RCC 7860 (cell line): ENCODE measurements at regions not wholly inside any gene's neighbourhood (a gene's known extent, or its start where the extent isn't known, plus 50 kb on each side); places are given as distances from the start of the nearest gene placed in this dataset.

Experiments
- DNase-seq: peaks from one replicate; pipeline ENCODE4 v3.0.0-alpha.2; 2015; ENCODE audit warnings: low spot score
- FAIRE-seq: peaks from 2 replicates; lab custom pipeline; 2012; peaks lifted over from hg19 to GRCh38; lab: Jason Lieb, UNC

GRCh38 chr3:168422843-168423242 lies 327.1 kb upstream of the GOLIM4 start:
- DNase-seq = no peak
- no peak for FAIRE-seq

GRCh38 chr3:168419091-168419490 lies 323.4 kb upstream of the GOLIM4 start:
- no peak for FAIRE-seq
- DNase-seq = no peak

DNA sequence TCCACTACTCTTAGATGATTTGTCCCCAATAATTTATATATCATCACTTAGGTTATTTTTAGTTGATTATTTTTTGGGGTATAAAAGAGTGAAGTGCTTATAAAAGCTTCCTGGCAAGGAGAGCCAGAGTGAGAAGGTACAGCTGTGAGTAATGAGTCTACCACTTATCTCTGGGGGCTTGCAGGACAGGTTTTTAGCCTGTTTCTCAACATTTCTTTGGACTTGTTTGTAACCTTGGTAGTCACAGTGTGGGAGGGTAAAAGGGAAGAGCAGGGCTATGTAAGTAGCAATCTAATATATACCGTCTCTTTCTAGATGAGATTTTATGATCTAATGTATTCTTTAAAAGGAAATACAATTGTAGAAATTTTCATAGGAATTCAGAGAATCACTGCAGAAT lies 321.3 kb upstream of the GOLIM4 start:
- DNase-seq = no peak
- no peak for FAIRE-seq

GRCh38 chr3:168416446-168416845 lies 320.7 kb upstream of the GOLIM4 start:
- FAIRE-seq = no peak
- DNase-seq = no peak

- FAIRE-seq = no peak
- DNase-seq = no peak
These were observed 318.4 kb upstream of the GOLIM4 start for GRCh38 chr3:168414149-168414548.

DNA sequence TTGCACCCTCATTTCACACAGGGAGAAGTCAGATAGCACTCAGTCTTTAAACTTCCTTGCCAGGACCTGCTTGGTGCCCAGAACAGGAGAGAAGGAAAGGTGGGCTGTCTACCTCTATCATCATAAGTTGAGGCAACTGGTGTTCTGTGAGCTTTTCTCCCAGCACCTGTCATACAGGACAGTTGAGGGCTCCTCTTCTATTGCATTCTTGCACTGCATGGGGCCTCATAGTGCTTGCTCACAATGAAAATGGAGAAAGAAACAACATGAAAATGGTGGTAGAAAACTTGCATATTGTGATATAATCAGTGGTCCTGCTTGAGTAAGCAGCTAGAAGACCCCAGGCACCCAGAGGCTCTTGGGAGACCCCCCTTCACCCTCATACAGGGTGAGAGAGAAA lies 311.7 kb upstream of the GOLIM4 start:
- DNase-seq (no peak), FAIRE-seq (no peak)

GRCh38 chr3:168405288-168405687 lies 309.6 kb upstream of the GOLIM4 start:
- FAIRE-seq (no peak), DNase-seq (no peak)

- FAIRE-seq (no peak), DNase-seq (no peak)
These were observed 302.8 kb upstream of the GOLIM4 start for GRCh38 chr3:168398371-168399025.

DNA sequence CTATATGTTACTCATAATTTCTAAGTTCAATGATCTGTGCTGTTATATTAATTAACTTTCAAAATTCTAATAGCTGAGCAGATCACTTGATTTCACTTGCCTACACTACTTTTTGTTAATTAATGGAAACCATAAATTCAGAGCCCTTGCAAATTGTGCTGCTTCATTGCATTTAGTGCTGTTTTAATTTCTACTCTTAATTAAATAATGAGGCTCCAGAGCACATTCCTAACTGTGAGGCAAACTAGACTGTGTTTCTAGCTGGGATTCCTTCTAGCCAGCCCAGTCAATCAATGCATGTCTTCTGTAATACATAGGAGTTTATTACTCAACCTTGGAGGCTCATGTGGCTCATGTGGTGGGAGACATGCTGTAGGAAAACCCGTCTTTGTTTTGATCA lies 301.1 kb upstream of the GOLIM4 start:
- no peak for FAIRE-seq
- DNase-seq = no peak

DNA sequence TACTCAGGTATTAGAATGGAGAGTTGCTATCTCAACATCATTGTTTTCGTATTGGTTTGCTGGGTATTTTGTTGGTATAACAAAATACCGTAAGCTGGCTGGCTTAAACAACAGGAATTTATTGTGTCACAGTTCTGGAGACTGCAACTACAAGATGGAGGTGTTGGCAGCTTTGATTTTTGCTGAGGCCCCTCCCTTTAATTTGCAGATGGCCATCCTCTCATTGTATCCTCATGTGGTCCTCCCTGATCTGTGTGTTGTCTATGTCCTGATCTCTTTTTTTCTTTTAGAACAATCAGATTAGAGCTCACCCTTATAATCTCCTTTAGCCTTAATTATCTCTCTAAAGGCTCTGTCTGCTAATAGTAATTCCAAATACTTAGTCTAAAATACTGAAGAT lies 299.8 kb upstream of the GOLIM4 start:
- no peak for DNase-seq
- no peak for FAIRE-seq

GRCh38 chr3:168394439-168394838 lies 298.7 kb upstream of the GOLIM4 start:
- FAIRE-seq (no peak), DNase-seq (no peak)

DNA sequence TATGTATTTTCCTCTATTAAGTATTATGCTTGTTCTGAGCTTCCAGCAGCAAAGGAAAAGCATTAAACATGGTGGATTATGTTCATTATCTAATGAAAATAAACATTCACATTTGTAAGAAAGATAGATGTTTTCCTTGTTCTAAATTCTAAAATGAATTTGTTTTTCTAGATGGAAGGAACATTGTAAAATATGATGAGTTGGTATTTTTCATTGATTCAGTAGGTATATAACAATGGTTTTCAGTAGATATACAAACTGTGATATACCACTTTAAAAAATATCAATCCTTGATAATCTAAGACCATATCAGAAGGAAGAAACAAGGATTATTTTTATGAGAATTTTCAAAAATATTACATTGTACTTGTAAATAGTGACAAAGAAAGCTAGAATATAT lies 290.6 kb upstream of the GOLIM4 start:
- DNase-seq (no peak), FAIRE-seq (no peak)

DNA sequence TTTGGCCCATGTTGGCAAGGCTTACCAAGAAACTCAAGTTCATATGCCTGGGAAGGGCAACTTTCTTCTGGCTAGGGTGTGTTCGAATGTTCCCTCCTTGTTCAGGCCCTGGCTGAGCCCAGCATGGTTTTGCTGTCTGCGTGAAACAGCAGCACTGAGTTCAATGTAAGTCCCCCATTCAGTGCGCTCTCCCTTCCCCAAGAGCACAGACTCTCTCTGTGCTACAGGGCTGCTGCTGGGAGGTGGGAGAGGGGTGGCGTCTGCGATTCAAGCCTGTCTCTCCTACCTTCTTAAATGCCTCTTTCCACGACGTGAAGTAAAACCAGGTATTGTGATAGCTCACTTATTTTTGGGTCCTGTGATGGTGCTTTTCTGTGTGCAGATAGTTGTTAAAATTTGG lies 289.3 kb upstream of the GOLIM4 start:
- no peak for FAIRE-seq
- DNase-seq = no peak

DNA sequence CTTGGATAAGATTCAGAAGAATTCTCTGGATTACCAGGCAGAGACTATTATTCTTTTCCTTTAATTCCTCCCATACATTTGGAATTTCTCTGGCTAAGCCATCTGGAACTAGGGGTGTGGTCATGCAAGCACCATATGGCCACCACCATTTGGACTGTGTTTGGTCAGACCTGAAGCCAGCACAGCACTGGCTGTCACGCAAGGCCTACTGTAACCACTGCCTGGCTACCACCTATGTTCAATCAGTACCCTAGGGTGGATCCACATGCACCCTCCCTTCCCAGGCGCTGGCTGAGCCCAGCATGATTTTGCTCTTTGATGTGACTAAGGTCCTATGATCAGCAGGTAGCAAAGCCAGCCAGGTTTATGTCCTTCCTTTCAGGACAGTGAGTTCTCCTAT lies 287.8 kb upstream of the GOLIM4 start:
- DNase-seq (no peak), FAIRE-seq (no peak)

DNA sequence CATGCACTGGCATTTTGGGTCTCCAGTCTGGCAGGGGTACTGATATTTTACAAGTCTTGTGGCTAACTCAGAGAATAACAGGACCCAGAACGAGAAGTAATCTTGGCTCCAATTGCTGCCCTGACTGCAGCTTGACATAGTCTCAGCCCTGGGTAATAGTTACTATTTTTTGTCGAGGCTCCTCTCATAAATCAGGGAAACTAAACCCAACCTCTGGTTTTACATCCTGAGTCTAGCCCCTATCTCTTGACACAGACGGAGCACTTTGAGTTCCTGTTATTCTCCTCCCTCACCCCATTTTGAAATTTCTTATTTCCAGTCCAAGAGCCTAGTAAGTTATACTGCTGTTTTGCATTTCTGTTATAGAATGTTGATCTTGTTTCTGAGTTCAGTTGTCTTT lies 276.1 kb upstream of the GOLIM4 start:
- FAIRE-seq (no peak), DNase-seq (no peak)

DNA sequence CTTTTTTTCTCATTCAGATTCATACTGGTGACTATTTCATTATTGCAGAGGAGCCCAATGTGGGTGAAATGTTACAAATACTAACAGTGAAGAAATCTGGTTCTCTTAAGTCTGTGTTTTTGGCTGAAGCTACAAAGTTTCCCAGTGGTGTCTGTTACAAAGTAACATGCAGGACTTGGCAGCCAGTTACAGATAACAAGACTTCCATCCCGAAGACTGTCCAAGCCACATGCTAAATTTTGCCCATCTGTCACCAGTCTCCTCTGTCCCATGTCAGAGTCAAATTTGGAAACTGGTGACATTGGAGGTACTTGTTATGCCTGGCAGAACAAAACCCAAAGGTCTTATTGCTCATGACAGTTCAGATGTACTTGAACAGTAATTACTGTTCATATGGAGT lies 269.2 kb upstream of the GOLIM4 start:
- DNase-seq (no peak), FAIRE-seq (no peak)

- no peak for DNase-seq
- FAIRE-seq = no peak
These were observed 267.0 kb upstream of the GOLIM4 start for GRCh38 chr3:168362661-168363247.

DNA sequence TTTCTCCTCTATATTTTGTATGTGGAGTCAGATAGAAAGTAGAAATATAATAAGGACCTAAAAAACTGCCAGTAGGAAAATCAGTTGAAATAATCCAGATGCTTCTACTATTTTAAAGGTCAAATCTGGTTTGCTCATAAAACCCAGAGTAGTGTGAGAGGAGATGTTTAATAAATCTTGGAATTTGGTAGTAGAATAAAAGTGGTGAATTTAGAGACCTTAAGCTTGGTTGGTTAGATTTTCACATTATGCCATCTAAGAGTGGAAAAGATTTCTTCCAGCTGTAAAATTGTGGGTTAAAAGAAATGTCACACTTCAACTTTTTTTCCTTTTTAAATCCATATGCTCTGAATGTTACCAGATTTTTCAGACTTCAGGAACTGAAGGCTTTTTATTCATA lies 266.4 kb upstream of the GOLIM4 start:
- DNase-seq (no peak), FAIRE-seq (no peak)

- DNase-seq = no peak
- no peak for FAIRE-seq
These were observed 265.3 kb upstream of the GOLIM4 start for GRCh38 chr3:168360993-168361392.

- no peak for DNase-seq
- FAIRE-seq = no peak
These were observed 247.5 kb upstream of the GOLIM4 start for GRCh38 chr3:168342946-168343850.

GRCh38 chr3:168341956-168342936 lies 246.5 kb upstream of the GOLIM4 start:
- FAIRE-seq (no peak), DNase-seq (no peak)
